Lower leg skin (tissue), 4 donors: ENCODE measurements at regions not wholly inside any gene's neighbourhood (a gene's known extent, or its start where the extent isn't known, plus 50 kb on each side); places are given as distances from the start of the nearest gene placed in this dataset.

Experiments used
- DNase-seq, 2 donors: peaks; one replicate each; pipeline ENCODE4 v3.0.0-alpha.2; 2019; ENCODE audit warnings: low spot score in 2 of 2
- H3K4me3 ChIP-seq: fragments of 200-600 bp; sonication (generic); 2 replicates; pipeline ENCODE4 v1.5.1; 2017; ENCODE audit warnings: mild to moderate bottlenecking, low read depth; ENCODE audit not compliant: poor library complexity, severe bottlenecking
- POLR2A ChIP-seq, 2 donors: fragments of 450-650 bp; IDR thresholded peaks; one replicate each; pipeline ENCODE4 v1.6.1; 2016 to 2017; ENCODE audit warnings: antibody characterized with exemption in 2 of 2, mild to moderate bottlenecking in 1 of 2, moderate library complexity in 1 of 2
- WGBS, 2 donors: methylation state at CpG; one replicate each; pipeline ENCODE4 v1.1.5; 2018; 5-methylcytosine and 5-hydroxymethylcytosine counted together
- intact Hi-C: fragments of 100-400 bp; cut with DNase I; formaldehyde crosslinking; loops from one replicate; pipeline ENCODE4 v1.15.0; 2023; ENCODE audit warnings: low total_unique reads
- TF ChIP-seq, protein P1 (sequence below), 3 donors: fragments of 450-650 bp; IDR thresholded peaks; one replicate each; pipeline ENCODE4 v1.5.1; 2016; ENCODE audit warnings: antibody characterized with exemption in 3 of 3, mild to moderate bottlenecking in 3 of 3, moderate library complexity in 2 of 3

- WGBS, 2 donors, result 93 to 94% methylated on average over 4 of the region's 4 CpGs
- TF ChIP-seq POLR2A (IDR thresholded peaks at IDR 0.05), result no peak
- TF ChIP-seq, protein P1, sequence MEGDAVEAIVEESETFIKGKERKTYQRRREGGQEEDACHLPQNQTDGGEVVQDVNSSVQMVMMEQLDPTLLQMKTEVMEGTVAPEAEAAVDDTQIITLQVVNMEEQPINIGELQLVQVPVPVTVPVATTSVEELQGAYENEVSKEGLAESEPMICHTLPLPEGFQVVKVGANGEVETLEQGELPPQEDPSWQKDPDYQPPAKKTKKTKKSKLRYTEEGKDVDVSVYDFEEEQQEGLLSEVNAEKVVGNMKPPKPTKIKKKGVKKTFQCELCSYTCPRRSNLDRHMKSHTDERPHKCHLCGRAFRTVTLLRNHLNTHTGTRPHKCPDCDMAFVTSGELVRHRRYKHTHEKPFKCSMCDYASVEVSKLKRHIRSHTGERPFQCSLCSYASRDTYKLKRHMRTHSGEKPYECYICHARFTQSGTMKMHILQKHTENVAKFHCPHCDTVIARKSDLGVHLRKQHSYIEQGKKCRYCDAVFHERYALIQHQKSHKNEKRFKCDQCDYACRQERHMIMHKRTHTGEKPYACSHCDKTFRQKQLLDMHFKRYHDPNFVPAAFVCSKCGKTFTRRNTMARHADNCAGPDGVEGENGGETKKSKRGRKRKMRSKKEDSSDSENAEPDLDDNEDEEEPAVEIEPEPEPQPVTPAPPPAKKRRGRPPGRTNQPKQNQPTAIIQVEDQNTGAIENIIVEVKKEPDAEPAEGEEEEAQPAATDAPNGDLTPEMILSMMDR (IDR thresholded peaks at IDR 0.05), result no peak
- intact Hi-C loops, result loop anchor here (5.0 kb wide), 1 partner anchor 1459 kb away; no protein-coding TSS in a partner anchor
- no peak overlapping the region for H3K4me3 ChIP-seq
- DNase-seq, result no peak
These were observed 412.3 kb upstream of the ADGRL2 start for GRCh38 chr1:81388435-81388834.

- no peak for DNase-seq
- no peak for TF ChIP-seq POLR2A (IDR thresholded peaks at IDR 0.05)
- TF ChIP-seq, protein P1 (IDR thresholded peaks at IDR 0.05), result no peak
- no peak overlapping the region for H3K4me3 ChIP-seq
- WGBS, 2 donors, result 89% methylated on average over 4 of the region's 4 CpGs
- intact Hi-C loops, result loop anchor here (5.0 kb wide), 1 partner anchor 1460 kb away; no protein-coding TSS in a partner anchor
These were observed 413.3 kb upstream of the ADGRL2 start for GRCh38 chr1:81387446-81387845.

DNA sequence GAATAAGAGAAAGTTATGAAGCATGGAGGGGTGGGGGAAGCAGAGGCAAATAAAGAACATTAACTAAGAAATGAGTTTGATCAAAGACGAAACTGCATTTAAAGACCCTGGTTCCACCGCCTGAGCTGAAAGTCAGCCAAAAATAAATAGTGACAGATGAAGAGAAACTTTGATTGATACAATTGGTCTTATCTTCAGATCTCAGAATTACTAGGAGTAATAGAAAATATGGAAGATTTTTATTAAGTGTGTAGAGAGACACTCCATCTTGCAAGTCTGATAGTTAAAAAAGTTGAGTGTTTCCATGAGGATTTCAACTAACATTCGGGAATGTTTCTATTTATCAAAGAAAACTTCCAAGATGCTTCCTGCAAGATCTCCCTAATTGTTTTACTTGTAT, 418.2 kb upstream of the ADGRL2 start:
- no peak overlapping the region for H3K4me3 ChIP-seq
- WGBS, 2 donors, result 74 to 79% methylated on average over 3 of the region's 3 CpGs
- TF ChIP-seq POLR2A (IDR thresholded peaks at IDR 0.05), result no peak
- TF ChIP-seq, protein P1 (IDR thresholded peaks at IDR 0.05), result no peak
- DNase-seq, result no peak
- intact Hi-C loops, result no loop called here

DNA sequence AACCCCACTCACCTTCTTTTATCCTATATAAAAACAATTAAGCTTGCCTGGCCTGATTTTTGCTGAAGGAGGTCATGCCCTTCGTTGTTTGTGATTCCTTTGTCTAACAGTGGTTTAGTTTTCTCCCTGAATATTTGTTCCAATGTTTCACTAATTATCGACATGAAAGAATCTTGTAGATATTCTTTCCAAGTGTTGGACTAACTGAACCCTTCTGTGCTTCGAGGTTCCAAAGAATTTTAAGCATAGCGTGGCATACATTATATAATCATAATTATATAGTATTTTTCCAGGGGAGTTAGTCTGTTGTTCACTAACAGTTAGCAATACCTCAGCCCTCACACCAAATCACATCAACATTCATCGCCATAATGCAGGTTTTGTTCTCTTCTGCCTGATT, 418.9 kb upstream of the ADGRL2 start:
- intact Hi-C loops, result no loop called here
- TF ChIP-seq, protein P1 (IDR thresholded peaks at IDR 0.05), result no peak
- no peak for TF ChIP-seq POLR2A (IDR thresholded peaks at IDR 0.05)
- 76 to 77% methylated on average over 5 of the region's 5 CpGs for WGBS, 2 donors

DNA sequence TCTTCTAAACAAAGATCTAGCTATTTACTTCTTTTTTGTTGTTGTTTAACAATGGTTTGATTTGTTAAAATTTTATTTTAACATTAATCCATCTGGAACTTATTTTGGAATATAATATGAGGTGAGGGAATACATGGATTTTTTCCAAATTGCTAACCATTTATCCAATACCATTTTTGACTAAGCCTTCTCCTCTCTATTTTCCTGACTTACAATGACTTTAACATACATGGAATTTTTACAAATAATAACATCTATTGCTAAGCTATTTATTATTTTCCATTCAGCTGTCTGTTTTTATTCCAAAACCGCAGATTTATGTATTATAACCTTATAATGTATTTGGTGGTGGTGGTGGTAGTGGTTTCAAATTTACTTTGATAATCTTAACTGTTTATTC, 420.3 kb upstream of the ADGRL2 start:
- 94 to 98% methylated on average over 1 of the region's 1 CpG for WGBS, 2 donors
- intact Hi-C loops, result no loop called here
- TF ChIP-seq, protein P1 (IDR thresholded peaks at IDR 0.05), result no peak
- TF ChIP-seq POLR2A (IDR thresholded peaks at IDR 0.05), result no peak
- H3K4me3 ChIP-seq, result no peak overlapping the region
- no peak for DNase-seq

More for the DNA sequence above, 418.9 kb upstream of the ADGRL2 start:
- no peak overlapping the region for H3K4me3 ChIP-seq
- DNase-seq, result no peak

GRCh38 chr1:81379430-81379829, 421.3 kb upstream of the ADGRL2 start:
- no peak for TF ChIP-seq POLR2A (IDR thresholded peaks at IDR 0.05)
- TF ChIP-seq, protein P1 (IDR thresholded peaks at IDR 0.05), result no peak
- intact Hi-C loops, result no loop called here
- H3K4me3 ChIP-seq, result no peak overlapping the region
- no peak for DNase-seq
- WGBS, 2 donors, result 70 to 75% methylated on average over 8 of the region's 8 CpGs
